ENCODE measurements at regions not wholly inside any gene's neighbourhood (a gene's known extent, or its start where the extent isn't known, plus 50 kb on each side); places are given as distances from the start of the nearest gene placed in this dataset.

DNA sequence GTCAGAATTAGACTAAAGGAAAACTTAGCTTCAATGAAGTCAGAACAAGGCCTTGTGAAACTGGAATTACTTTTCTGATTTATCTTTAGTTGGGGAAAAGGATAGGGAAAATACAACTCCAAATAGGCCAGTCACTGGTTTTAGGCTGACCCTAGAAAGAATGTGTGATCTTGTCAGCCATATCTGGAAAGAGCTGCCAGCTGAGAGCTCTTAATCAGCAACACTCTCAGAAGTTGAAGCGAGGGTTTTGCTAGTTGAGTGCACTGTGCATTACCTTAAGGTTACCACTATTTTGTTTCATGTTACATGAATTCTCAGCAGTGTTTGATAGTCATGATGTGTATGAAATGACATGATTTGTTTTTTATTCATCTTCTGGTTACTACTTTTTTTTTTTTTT is 905.3 kb upstream of the ALCAM start:
- TF ChIP-seq ZNF274 (IDR thresholded peaks at IDR 0.05; ENCODE audit: low read depth, low read length) (no peak), SUZ12 (IDR thresholded peaks at IDR 0.05; ENCODE audit: extremely low read depth, insufficient read depth, insufficient read length) (no peak)
